ENCODE measurements at regions not wholly inside any gene's neighbourhood (a gene's known extent, or its start where the extent isn't known, plus 50 kb on each side); places are given as distances from the start of the nearest gene placed in this dataset.

DNA sequence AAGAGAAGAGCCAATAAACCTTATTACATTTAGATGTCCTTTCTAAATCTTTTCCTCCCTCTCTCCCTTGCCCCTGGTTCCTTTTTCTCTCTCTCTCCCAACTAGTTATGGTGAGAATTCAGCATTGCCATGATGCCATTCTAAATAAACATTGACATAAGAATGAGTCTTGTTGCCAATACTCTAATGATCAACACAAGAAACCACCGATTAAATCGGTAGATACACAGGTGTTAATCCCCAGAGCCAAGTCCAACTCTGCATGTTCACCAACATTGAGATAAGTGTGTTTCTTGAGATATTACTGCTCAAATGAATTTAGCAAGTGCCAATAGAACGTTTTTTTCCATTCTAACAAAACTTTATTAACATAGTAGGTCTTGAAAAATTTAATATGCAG, 412.1 kb downstream of the KCNJ2 start:
- Histone ChIP-seq H3K4me1 (no peaks in the 10 kb centered on the region), H3K9me3 (peaks cover 0 to 15% (median 0%) of the 10 kb centered on the region in 11 donors), H3K27ac (no peak overlapping the region), H3K36me3 (no peaks in the 10 kb centered on the region), H3K27me3 (no peaks in the 10 kb centered on the region), H3K4me3 (no peak overlapping the region)
- WGBS, 2 donors: 78 to 79% methylated on average over 3 of the region's 3 CpGs
- DNase-seq: no peak
- TF ChIP-seq, protein P1, sequence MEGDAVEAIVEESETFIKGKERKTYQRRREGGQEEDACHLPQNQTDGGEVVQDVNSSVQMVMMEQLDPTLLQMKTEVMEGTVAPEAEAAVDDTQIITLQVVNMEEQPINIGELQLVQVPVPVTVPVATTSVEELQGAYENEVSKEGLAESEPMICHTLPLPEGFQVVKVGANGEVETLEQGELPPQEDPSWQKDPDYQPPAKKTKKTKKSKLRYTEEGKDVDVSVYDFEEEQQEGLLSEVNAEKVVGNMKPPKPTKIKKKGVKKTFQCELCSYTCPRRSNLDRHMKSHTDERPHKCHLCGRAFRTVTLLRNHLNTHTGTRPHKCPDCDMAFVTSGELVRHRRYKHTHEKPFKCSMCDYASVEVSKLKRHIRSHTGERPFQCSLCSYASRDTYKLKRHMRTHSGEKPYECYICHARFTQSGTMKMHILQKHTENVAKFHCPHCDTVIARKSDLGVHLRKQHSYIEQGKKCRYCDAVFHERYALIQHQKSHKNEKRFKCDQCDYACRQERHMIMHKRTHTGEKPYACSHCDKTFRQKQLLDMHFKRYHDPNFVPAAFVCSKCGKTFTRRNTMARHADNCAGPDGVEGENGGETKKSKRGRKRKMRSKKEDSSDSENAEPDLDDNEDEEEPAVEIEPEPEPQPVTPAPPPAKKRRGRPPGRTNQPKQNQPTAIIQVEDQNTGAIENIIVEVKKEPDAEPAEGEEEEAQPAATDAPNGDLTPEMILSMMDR (IDR thresholded peaks at IDR 0.05): no peak
- no peak for ATAC-seq
- intact Hi-C loops (cut with DNase I): loop anchor here in 1 of 10 donors (10.0 kb wide), 1 partner anchor 63 kb away; no protein-coding TSS in a partner anchor

GRCh38 chr17:70582777-70583176, 413.4 kb downstream of the KCNJ2 start:
- H3K4me1 ChIP-seq: no peaks in the 10 kb centered on the region
- TF ChIP-seq, protein P1 (IDR thresholded peaks at IDR 0.05): no peak
- DNase-seq (no peak), ATAC-seq (no peak)
- no peaks in the 10 kb centered on the region for H3K36me3 ChIP-seq
- H3K27ac ChIP-seq: no peak overlapping the region
- peaks cover 0 to 15% (median 0%) of the 10 kb centered on the region in 11 donors for H3K9me3 ChIP-seq
- H3K27me3 ChIP-seq: no peaks in the 10 kb centered on the region
- no peak overlapping the region for H3K4me3 ChIP-seq
- intact Hi-C loops (cut with DNase I): loop anchor here in 1 of 10 donors (10.0 kb wide), 1 partner anchor 62 kb away; no protein-coding TSS in a partner anchor
- WGBS, 2 donors: 0 to 43% methylated on average over 1 of the region's 1 CpG

DNA sequence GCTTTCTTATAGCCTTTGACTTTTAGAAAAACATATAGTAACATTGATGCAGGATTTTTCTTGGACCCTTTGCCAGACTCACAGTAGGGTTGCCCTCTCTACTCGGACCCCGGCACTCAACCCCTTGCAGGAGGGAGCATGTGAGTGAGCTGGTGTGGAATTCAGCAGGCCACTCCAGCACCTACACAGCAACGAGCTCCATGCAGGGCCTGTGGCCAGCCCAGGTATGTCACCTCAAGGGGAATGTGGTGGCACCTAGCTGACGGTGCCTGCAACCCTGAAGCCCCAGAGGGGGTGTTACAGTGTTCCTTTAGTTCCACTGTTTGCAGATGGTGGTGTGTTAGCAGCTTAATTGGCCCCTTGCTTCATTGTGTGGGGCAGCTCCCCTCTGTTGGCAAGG, 414.9 kb downstream of the KCNJ2 start:
- no peak overlapping the region for H3K27ac ChIP-seq
- H3K4me1 ChIP-seq: no peaks in the 10 kb centered on the region
- WGBS, 2 donors: 50 to 77% methylated on average over 4 of the region's 4 CpGs
- TF ChIP-seq, protein P1 (IDR thresholded peaks at IDR 0.05): no peak
- ATAC-seq (no peak), DNase-seq (no peak)
- H3K36me3 ChIP-seq: no peaks in the 10 kb centered on the region
- H3K4me3 ChIP-seq: no peak overlapping the region
- peaks cover 0 to 20% (median 0%) of the 10 kb centered on the region in 11 donors for H3K9me3 ChIP-seq
- intact Hi-C loops (cut with DNase I): loop anchor here in 1 of 10 donors (10.0 kb wide), 1 partner anchor 61 kb away; no protein-coding TSS in a partner anchor
- no peaks in the 10 kb centered on the region for H3K27me3 ChIP-seq

DNA sequence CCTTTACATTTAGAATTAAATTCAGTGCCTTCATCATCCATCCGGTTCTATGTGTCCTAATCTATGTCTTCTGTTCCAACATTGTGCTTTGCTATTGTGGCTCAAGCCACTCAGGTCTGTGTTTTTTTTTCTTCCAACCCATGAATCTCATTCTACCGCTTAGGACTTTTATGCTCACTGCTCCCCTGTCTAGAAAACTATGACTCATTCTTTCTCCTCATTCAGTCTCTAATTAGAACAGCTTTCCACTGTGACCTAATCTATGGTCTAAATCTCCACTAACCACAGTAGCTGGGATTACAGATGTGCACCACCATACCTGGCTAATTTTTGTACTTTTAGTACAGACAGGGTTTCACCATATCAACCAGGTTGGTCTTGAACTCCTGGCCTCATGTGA, 418.7 kb downstream of the KCNJ2 start:
- ATAC-seq (no peak), DNase-seq (no peak)
- TF ChIP-seq, protein P1 (IDR thresholded peaks at IDR 0.05): no peak
- WGBS, 2 donors: 87 to 94% methylated on average over 2 of the region's 2 CpGs
- Histone ChIP-seq H3K36me3 (no peaks in the 10 kb centered on the region), H3K27ac (no peak overlapping the region), H3K9me3 (peaks cover 0 to 20% (median 0%) of the 10 kb centered on the region in 11 donors), H3K4me1 (no peaks in the 10 kb centered on the region), H3K27me3 (no peaks in the 10 kb centered on the region), H3K4me3 (no peak overlapping the region)
- intact Hi-C loops (cut with DNase I): loop anchor here in 1 of 10 donors (10.0 kb wide), 1 partner anchor 57 kb away; no protein-coding TSS in a partner anchor
